GM21423 (cell line): ENCODE measurements at regions not wholly inside any gene's neighbourhood (a gene's known extent, or its start where the extent isn't known, plus 50 kb on each side); places are given as distances from the start of the nearest gene placed in this dataset.

Source experiments
- ATAC-seq: cut with Tn5 transposase; IDR thresholded peaks from one replicate; pipeline ENCODE4 v1.9.1; 2021; ENCODE audit warnings: mild to moderate bottlenecking, moderate library complexity; ENCODE audit not compliant: unreplicated experiment

DNA sequence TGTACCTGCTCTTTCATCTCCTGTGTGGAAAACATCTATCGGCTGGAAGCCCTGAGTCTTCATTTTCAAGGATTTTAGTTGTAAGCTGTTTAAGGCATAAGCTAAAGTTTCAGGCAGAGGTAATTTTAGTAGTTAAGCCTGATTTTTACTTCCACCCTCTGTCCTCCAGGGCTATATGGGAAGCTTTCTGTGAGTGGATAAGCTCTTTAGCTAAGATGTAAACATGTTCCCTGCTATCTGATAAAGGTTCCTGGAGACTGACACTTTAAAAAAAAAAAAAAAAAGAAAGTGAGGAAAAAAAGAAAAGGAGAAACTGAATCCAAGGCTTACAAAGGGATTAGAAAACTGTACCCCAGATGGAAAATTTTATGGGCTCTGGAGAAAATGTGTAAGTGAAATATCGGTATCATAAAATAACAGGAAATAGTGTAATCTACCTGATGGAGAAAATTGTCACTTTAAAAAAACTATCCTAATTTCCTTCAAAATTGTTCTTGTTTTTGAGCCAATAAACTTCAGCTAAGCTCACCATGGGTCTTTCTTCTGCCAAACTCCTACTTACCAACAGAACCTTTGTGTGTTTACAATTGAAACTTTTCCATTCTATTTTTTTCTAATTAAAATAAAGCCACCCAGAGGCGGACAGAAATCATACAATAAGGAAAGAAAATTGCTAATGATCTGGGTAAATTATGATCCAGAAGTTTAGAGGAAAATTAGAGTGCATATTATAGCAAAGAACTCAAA, 180.5 kb downstream of the TGFB2 start:
- no peak for ATAC-seq

DNA sequence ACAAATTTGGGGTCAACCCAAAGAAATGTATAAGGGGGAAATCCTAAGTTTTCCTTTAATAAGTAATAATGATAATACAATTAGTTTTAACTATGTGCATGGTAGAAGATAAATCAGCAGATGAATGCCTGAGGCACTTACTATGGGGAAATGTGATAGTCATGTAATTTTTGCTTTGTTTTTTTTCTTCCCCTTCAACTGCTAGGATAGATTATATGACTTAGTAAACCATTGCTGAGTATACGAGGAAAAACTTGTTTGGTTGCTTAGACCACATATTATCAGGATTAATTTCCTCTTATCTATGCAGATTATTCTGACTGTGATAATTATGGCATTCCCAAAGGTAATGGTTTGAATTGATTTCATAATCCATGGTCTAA, 181.1 kb downstream of the TGFB2 start:
- ATAC-seq, result no peak

DNA sequence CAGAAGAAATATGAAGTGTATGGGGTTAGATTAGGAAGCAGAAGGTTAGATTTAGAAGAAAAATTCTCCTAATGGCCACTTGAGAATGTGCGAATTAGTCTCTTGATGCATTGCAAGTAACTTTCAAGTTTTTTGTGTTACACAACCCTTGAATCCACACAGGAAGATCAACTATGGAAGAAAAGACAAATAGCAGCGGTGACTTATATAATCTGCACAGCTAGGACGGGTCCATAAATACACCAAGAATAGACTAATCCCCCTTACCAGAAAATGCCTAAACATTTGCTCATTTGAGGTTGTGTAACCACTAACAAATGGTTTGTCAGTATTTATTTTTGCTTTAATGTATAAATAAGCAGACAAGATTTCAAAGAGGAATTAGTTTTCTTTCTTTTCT, 182.6 kb downstream of the TGFB2 start:
- no peak for ATAC-seq

DNA sequence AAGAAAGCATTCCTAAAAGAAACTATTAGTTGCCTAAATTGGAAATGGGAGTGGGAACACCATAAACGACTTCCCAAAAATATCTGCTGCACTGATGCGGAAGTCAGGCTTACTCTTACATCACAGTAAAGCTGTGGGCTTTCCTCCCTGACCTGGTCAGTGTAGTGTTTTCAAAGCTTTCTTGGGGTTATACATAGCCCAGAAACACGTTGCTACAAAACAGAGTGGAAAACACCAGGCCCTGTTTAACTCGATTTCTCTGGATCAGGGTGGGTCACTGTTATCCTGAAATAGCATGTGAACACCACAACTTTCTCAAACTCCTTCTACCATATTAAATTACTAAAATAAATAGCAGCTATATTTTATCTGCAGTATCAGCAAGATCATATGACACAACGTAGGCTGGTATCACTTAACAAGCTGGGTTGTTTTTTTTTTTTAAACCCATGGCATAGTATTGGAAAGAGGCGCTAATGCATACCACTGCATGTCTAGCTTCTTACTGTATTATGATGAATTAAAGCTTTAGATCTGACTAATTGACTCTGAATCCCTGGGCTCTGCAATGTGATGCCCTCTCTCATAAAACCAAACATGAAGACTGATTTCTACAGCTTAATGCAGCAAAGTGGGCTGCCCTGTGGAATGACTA, 184.6 kb downstream of the TGFB2 start:
- ATAC-seq, result no peak

DNA sequence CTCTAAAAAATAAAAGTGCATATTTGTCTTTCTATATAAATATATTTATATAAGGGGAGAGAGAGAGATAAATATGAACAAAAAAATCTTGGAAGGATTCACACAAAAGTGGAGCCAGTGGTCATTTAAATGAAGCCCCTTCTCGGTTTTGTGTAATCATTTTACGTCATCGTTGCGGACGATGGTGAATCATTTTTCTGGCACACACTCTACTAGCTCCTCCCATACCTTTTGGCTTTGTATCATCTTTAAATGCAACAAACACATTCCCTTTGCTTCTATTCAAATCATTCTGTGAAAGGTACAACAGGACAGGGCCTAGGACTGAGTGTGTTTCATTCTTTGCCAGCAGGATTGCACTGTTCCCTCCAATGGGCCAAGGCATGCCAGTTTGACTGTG, 186.8 kb downstream of the TGFB2 start:
- no peak for ATAC-seq

DNA sequence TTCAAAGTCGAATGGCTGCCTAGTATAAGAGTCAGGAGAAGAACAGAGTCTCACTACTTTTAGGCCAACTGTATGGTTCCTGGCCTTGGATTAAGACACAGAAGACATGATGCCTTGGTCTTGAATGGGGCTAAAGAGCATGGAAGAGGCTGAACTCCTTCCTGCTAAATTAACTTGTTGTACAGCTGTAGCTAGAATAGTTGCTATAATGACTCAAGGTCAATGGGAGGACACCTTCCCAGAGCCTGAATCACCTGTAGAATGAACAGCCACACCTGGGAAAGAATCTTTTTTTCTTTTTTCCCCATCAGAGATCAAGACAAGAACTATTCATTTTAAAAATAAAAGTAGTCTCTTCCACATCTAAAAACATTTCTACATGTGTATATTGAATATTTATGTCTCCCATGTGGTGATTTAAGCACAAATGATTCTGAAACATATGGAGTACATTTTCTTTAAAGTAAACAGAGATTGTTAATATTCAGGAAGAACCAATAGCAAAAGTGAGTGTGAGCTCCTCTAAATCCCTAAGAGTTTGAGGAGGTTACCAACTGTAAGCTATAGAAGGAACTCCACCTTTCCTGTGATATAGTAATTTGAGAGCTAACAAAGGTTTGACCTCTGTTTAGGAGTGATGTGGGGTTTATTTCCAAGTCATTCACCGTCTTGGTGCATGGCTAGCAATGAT, 191.3 kb downstream of the TGFB2 start:
- no peak for ATAC-seq

DNA sequence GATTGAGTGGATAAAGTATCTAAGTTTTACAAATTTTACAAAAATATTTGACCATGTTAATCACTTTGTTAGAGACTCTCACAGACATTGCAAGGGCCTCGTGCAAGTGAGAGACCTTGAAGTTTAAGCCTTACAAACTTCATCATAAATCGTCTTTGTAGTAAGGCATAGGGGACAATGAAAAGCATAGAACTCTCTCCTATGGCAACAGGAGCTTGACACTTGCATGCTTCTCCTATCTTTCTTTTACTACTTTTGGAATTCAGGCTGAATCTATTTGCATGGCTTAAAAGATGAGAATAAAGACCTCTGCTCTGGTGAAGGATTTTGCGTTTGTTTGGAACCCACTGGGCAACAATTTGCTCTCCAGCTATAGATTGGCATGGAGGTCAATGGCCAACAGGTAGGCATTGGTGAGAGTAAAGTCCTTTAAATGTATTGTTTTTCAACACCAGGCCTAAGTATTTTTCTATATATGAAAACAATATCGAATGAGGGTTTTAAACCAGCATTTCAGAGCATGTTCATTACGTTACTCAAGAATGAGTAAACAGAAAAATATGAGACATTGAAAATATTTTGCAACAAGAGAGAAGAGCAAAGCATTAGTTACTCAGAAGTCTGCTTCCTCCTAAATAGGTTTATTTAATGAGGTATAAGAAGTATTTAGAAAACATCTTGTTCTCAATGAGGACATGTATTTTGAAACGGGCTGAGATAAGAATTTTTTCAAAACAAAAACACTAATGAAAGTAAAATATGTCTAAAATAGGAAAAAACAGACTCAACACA, 192.2 kb downstream of the TGFB2 start:
- ATAC-seq, result no peak

DNA sequence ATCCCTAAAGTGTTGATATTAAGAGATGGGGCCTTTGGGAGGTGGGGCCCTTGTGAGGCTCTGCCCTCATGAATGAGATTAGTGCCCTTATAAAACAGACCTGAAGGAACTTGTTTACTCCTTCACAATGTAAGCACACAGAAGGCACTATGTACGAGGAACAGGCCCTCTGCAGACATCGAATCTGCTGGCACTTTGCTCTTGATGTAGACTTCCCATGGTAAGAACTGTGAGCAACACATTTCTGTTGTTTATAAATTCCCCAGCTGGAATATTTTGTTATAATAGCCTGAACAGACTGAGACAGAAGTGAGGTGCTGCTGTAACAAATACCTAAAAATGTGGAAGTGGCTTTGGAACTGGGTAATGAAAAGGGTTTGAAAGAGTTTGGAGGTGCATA, 193.2 kb downstream of the TGFB2 start:
- no peak for ATAC-seq

DNA sequence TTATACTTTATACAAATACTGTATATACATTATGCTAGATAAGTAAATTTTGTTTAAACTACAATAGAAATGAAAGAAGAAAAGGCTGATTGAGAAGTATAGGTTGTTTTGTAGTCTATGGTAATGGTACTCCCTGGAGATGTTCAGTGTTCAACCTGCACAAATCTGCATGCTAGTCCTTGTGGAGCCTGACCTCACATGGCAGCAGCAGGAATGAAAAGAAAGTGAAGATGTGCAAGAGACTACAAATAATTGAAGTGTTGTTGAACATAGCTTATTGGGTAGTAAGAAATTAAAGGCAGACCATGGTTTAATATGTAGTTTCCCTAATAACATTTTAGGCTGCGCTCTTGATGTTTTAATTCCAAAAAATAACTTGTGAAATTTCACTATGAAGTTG, 201.2 kb downstream of the TGFB2 start:
- no peak for ATAC-seq

DNA sequence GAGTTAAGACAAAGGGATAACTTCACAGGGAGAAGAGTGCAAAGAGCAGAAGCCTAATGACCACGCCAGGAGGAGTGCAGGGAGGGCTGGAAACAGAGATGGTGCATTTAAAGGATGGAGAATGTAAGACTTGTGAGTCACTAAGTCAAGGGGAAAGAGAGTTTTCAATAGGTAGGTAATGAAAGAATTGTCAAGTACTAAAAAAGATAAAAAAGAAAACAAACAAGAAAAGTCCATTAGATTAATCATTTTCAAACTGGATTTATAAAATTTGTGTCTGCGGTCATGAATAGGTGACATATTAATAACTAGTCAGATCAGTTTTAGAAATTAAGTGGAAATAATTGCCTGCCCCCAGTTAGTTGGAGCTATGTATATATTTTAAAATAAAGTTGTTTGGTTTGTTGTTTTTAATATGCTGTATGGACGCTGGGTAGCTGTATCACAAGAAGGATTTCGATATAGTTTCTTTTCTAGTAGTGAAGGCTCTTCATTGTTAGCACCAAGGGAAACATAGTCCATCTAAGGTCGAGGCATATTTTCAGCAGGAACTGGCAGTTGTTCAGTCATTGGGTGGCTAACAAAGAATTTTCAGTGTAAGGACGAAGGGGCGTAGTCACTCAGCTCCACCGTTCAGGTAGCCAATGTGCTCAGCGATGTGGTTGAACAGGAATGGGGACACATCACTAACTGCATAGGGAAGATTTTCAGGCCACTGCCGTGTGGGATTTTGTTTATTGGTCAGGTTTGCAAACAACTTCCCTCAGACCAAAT, 203.0 kb downstream of the TGFB2 start:
- no peak for ATAC-seq

DNA sequence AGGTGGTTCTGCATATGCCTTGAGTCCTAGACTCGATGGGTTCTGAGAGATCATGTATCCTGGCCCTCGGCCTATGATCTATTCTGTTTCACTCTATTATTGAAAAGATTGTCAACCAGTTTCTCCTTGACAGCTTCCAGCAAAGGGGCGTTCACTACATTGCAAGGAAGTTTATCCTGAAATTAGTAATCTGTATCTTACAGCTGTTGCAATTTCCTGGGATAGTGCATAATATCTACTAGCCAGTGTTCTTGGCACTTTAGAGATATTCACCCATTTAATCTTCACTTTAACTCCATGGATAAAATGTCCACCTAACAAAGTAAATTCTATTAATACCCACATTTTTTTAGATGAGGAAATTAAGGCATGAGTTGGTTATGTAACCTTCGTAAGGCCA, 203.6 kb downstream of the TGFB2 start:
- ATAC-seq, result no peak

DNA sequence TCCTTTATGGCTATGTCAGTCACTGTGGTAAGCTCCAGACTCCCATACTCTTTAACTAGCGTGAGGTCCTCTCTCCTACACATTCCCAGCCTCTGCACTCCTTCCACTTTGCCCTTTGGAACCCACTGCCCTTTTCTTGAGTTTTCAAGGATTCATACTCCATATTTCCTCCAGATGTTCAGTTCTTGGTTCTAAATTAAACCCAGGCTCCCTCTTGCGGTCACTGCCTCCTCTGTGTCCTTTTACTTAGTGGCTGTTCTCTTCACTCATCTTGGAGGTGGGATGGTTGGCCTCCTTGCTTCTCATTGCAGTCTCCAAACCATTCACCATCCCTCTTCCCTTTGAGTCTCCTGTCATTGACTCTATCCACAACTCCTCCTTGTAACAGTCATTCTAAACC, 208.1 kb downstream of the TGFB2 start:
- ATAC-seq, result no peak

DNA sequence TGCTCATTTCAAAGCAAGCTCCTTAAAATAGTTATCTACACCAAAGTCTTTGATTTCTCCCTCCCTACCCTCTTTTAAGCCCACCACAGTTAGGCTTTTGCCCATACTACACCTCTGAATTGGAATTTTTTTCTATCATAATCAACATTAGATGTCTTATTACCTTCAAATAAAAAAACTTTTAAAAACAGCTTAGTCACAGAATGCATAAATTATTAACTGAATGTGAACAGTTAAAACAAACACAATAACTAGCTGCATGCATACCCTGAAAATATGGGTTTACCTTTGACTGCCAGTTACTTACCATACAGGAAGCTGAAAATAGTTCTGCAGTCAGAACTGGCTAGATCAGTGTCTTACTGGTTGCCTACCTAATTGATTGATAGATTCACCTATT, 210.9 kb downstream of the TGFB2 start:
- ATAC-seq, result no peak

DNA sequence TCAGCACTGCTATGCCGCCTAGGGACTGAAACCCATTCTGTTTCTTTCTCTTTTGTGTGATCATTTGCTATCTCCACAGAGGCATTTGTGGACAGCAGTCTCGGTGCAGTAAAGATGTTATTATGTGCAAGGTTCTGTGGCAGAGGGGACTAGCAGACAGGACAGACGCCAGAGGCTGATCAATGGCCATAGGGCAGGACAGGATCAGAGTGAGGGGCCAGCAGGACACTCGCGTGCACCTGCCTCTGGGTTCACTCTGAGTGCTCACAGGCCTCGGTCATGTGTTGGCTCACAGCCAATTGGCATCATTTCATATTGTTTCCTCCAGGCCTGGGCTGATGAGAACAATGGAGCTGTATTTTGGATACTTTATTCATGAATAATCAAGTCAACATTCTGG, 212.6 kb downstream of the TGFB2 start:
- ATAC-seq, result no peak

DNA sequence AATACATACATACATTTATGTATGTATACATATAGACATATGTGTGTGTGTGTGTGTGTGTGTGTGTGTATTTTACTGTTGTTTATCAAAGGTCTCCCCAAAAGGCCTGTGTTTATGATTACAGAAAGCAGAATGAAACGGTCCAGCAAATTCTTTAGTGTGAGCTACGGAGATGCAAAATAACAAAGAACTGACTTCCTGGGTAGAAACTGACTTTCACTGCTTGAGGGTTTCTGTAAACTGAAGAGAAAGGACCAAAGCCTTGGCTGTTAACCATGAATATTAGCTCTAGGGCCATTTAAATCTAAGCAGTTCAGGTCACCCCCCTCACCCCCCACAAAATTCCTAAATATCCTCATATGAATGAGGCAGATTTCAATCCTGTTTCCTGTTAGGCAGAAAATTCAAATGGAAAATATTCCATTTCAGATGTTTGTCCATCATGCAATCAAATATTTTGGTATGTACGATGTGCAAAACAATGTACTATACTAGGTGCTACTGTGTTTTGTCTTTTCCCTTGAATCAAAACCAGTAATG, 213.2 kb downstream of the TGFB2 start:
- ATAC-seq, result no peak

DNA sequence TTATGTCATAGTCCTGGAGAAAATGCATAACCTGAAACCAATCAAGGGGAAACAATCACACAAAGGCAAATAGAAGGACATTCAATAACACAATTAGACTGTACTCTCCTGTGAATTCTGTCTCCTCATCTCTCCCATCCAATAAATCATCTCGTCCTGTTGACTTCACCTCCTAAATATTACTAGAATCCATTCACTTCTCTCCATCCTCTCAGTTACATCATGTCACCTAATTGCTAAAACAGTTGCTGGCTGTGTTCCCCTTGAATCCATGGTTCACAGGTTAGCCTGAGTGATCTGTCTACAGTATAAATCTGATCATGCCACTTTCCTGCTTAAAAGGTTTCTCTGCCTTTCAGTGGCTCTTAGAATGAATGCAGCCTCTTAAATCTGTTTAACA, 220.2 kb downstream of the TGFB2 start:
- ATAC-seq, result no peak

DNA sequence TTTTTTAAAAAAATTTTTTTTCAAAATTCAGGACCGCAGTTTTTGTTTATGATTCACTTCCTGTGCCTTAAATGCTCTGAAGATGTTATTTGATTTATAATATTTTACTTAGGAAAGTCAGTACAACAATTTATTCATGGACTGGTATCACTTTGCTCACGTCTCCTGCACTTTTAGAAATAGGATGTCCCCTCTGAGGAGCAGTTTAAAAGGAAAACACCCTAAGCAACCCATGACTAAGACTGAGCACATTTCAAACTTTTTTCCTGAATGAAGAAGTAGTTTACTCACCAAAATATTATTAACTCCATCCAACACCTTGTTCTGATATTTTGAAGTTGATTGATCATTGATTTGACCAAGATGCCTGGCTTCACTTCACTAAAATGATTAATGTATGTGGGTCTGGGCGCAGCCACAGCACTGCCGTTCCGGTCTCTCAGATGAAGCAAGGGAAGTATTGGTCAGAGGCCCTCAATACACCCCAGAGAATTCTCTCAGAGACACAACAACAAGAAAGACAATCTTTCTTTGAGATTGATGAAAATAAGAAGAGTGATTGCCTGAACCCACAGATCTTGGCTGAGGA, 223.9 kb downstream of the TGFB2 start:
- ATAC-seq, result no peak

DNA sequence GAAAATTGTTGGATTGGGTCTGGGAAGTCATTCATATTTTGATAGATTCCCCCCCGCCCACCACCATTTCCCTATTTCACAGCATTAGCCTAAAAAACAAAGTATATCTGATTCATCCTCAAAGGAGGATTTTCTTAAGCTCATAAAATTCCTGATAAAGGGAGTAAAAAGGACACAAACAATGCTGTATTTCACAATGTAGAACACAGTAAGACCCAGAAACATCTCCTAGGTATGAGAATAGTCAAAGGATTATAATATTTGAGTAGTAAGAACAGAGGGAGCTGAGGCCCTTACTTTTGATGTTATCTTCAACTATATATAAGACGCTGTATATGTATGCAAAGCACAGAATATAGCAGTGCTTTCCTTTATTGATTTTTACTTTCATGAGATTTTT, 225.3 kb downstream of the TGFB2 start:
- ATAC-seq, result no peak

DNA sequence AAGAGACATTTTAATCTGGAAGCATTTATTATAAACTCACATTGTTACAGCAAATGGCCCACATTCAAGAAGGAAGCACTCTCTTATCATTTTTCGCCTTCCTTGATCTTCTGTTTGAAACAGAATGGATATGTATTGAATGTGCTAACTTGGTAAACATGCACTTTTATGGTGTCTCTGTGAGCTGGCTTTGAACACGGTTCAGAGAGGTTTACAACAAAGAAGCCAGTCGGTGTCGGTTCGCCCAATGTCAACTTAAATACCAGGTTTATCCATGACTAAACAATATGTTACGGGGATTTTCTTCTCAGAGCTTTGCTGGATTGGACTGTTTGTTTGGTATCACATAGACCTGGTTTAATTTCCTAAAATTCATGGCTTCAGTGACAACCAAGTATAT, 226.4 kb downstream of the TGFB2 start:
- no peak for ATAC-seq

DNA sequence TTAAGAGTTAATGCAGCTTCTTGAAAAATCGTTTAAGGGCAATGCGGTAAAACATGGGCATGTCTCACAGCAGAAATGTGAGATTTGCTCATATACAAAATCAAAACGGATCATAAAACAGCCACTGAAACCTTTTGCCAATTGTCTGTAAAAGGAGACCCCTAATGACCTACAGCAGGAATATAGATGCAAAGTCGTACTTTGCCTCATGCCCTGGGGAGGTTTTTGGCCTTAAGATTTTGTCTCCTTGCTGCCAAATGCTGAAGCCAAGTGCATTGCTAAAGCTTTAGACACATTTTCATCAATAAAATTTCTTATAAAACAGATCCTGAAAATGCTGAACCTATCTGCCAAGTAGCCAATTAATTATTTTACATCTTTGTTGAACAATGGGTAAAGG, 226.9 kb downstream of the TGFB2 start:
- ATAC-seq, result no peak
